Ishikawa (cell line): ENCODE measurements at regions not wholly inside any gene's neighbourhood (a gene's known extent, or its start where the extent isn't known, plus 50 kb on each side); places are given as distances from the start of the nearest gene placed in this dataset.

Experiments used
- CEBPB ChIP-seq: IDR thresholded peaks from 2 replicates; pipeline ENCODE4 v1.6.1; 2012
- CREB1 ChIP-seq: IDR thresholded peaks from 2 replicates; pipeline ENCODE4 v1.6.1; 2012; ENCODE audit warnings: low read depth
- EGR1 ChIP-seq: IDR thresholded peaks from 2 replicates; pipeline ENCODE4 v1.6.1; 2012
- EP300 ChIP-seq: IDR thresholded peaks from 2 replicates; pipeline ENCODE4 v1.6.1; 2012; ENCODE audit warnings: borderline replicate concordance
- FOXM1 ChIP-seq: IDR thresholded peaks from 2 replicates; pipeline ENCODE4 v1.6.1; 2012; ENCODE audit warnings: low read depth, borderline replicate concordance
- REST ChIP-seq: IDR thresholded peaks from 2 replicates; pipeline ENCODE4 v1.6.1; 2012; ENCODE audit warnings: low read depth, mild to moderate bottlenecking
- TEAD4 ChIP-seq: IDR thresholded peaks from 2 replicates; pipeline ENCODE4 v1.6.1; 2012
- YY1 ChIP-seq: IDR thresholded peaks from 2 replicates; pipeline ENCODE4 v1.6.1; 2012; ENCODE audit warnings: low read depth

- TF ChIP-seq EGR1: no peak
- no peak for TF ChIP-seq CREB1
- TF ChIP-seq TEAD4: no peak
- no peak for TF ChIP-seq YY1
- no peak for TF ChIP-seq REST
- TF ChIP-seq EP300: no peak
- TF ChIP-seq FOXM1: no peak
- TF ChIP-seq CEBPB: no peak
These were observed 99.2 kb upstream of the PTPRM start for GRCh38 chr18:7467708-7468466.
